ENCODE measurements at regions not wholly inside any gene's neighbourhood (a gene's known extent, or its start where the extent isn't known, plus 50 kb on each side); places are given as distances from the start of the nearest gene placed in this dataset.

DNA sequence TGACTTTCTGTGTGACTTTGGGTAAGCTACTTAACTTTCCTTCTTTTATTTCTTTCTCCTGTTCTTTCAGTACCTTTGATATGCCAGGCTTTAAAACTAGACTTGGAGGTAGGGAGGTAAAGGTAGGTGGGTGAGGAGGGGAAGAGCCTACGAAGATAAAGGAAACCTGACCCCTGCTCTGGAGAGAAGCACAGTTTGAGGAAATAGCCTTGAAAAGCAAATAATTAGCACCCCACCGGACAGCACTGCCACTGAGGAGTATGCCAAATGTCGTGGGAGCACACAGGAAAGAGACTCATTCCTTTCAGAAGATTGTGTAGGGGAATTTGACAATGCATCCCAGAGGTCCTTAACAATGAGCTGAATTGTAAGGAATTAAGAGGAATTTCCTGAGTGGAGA, 65.2 kb upstream of the SPAG17 start:
- Histone ChIP-seq H3K4me3 (ENCODE audit: low read length) (no peak overlapping the region), H3K4me2 (ENCODE audit: low read length) (no peak overlapping the region), H3K79me2 (ENCODE audit: control insufficient read depth, low read length) (no peaks in the 10 kb centered on the region), H3K9me3 (ENCODE audit: control insufficient read depth, insufficient read depth, low read length) (no peaks in the 10 kb centered on the region), H3F3A (ENCODE audit: control insufficient read depth, insufficient read depth) (no peaks in the 10 kb centered on the region), H4K20me1 (ENCODE audit: control insufficient read depth, insufficient read depth, low read depth, low read length) (no peaks in the 10 kb centered on the region), H3K27me3 (ENCODE audit: control insufficient read depth, low read length) (no peaks in the 10 kb centered on the region), H3K4me1 (ENCODE audit: control insufficient read depth, low read length) (no peaks in the 10 kb centered on the region), H3K9me2 (replicated peaks; ENCODE audit: control insufficient read depth, low read length) (no peaks in the 10 kb centered on the region), H3K27ac (ENCODE audit: low read depth, low read length) (no peak overlapping the region), H3K36me3 (ENCODE audit: control insufficient read depth, low read length) (no peaks in the 10 kb centered on the region)
- TF ChIP-seq EZH2phosphoT487 (IDR thresholded peaks at IDR 0.05; ENCODE audit: borderline replicate concordance, low read length) = no peak
- TF ChIP-seq, protein P1, sequence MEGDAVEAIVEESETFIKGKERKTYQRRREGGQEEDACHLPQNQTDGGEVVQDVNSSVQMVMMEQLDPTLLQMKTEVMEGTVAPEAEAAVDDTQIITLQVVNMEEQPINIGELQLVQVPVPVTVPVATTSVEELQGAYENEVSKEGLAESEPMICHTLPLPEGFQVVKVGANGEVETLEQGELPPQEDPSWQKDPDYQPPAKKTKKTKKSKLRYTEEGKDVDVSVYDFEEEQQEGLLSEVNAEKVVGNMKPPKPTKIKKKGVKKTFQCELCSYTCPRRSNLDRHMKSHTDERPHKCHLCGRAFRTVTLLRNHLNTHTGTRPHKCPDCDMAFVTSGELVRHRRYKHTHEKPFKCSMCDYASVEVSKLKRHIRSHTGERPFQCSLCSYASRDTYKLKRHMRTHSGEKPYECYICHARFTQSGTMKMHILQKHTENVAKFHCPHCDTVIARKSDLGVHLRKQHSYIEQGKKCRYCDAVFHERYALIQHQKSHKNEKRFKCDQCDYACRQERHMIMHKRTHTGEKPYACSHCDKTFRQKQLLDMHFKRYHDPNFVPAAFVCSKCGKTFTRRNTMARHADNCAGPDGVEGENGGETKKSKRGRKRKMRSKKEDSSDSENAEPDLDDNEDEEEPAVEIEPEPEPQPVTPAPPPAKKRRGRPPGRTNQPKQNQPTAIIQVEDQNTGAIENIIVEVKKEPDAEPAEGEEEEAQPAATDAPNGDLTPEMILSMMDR (IDR thresholded peaks at IDR 0.05; ENCODE audit: low read depth, low read length, poor library complexity, severe bottlenecking) = no peak

DNA sequence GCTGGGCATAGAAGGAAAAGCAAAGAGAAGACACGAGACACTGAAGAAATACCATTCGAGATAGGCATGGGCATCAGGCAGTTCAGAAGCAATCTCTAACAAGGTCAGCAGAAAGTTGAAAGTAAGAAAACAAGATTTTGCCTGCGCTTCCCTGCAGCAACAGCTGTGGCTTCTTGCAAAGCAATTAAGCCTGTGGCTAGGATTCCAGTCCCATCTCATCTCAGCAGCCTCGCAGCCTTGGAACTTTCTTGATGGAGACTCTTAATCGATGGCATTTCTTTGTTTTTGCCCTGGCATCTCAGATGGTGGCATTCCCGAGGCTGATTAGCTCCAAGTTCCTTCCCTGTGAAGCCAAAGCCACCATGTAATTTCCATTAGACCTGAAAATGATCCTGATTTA, 64.6 kb upstream of the SPAG17 start:
- H3K27me3 ChIP-seq (ENCODE audit: control insufficient read depth, low read length) = no peaks in the 10 kb centered on the region
- no peaks in the 10 kb centered on the region for H3K9me3 ChIP-seq (ENCODE audit: control insufficient read depth, insufficient read depth, low read length)
- no peaks in the 10 kb centered on the region for H4K20me1 ChIP-seq (ENCODE audit: control insufficient read depth, insufficient read depth, low read depth, low read length)
- no peaks in the 10 kb centered on the region for H3K9me2 ChIP-seq (replicated peaks; ENCODE audit: control insufficient read depth, low read length)
- no peaks in the 10 kb centered on the region for H3F3A ChIP-seq (ENCODE audit: control insufficient read depth, insufficient read depth)
- no peaks in the 10 kb centered on the region for H3K36me3 ChIP-seq (ENCODE audit: control insufficient read depth, low read length)
- H3K4me2 ChIP-seq (ENCODE audit: low read length) = no peak overlapping the region
- no peaks in the 10 kb centered on the region for H3K79me2 ChIP-seq (ENCODE audit: control insufficient read depth, low read length)
- H3K4me1 ChIP-seq (ENCODE audit: control insufficient read depth, low read length) = no peaks in the 10 kb centered on the region
- TF ChIP-seq, protein P1 (IDR thresholded peaks at IDR 0.05; ENCODE audit: low read depth, low read length, poor library complexity, severe bottlenecking) = no peak
- no peak for TF ChIP-seq EZH2phosphoT487 (IDR thresholded peaks at IDR 0.05; ENCODE audit: borderline replicate concordance, low read length)
- H3K4me3 ChIP-seq (ENCODE audit: low read length) = no peak overlapping the region
- no peak overlapping the region for H3K27ac ChIP-seq (ENCODE audit: low read depth, low read length)

GRCh38 chr1:118247593-118247992, 62.6 kb upstream of the SPAG17 start:
- TF ChIP-seq, protein P1 (IDR thresholded peaks at IDR 0.05; ENCODE audit: low read depth, low read length, poor library complexity, severe bottlenecking) = no peak
- TF ChIP-seq EZH2phosphoT487 (IDR thresholded peaks at IDR 0.05; ENCODE audit: borderline replicate concordance, low read length) = no peak
- no peaks in the 10 kb centered on the region for H3K9me2 ChIP-seq (replicated peaks; ENCODE audit: control insufficient read depth, low read length)
- no peaks in the 10 kb centered on the region for H3K36me3 ChIP-seq (ENCODE audit: control insufficient read depth, low read length)
- H3K4me2 ChIP-seq (ENCODE audit: low read length) = no peak overlapping the region
- H3K9me3 ChIP-seq (ENCODE audit: control insufficient read depth, insufficient read depth, low read length) = no peaks in the 10 kb centered on the region
- no peak overlapping the region for H3K4me3 ChIP-seq (ENCODE audit: low read length)
- no peaks in the 10 kb centered on the region for H3K79me2 ChIP-seq (ENCODE audit: control insufficient read depth, low read length)
- H3K27me3 ChIP-seq (ENCODE audit: control insufficient read depth, low read length) = no peaks in the 10 kb centered on the region
- no peaks in the 10 kb centered on the region for H3K4me1 ChIP-seq (ENCODE audit: control insufficient read depth, low read length)
- no peaks in the 10 kb centered on the region for H3F3A ChIP-seq (ENCODE audit: control insufficient read depth, insufficient read depth)
- H3K27ac ChIP-seq (ENCODE audit: low read depth, low read length) = no peak overlapping the region
- H4K20me1 ChIP-seq (ENCODE audit: control insufficient read depth, insufficient read depth, low read depth, low read length) = no peaks in the 10 kb centered on the region

GRCh38 chr1:118246646-118247045, 61.6 kb upstream of the SPAG17 start:
- H3K79me2 ChIP-seq (ENCODE audit: control insufficient read depth, low read length) = no peaks in the 10 kb centered on the region
- H3K4me3 ChIP-seq (ENCODE audit: low read length) = no peak overlapping the region
- H3K27me3 ChIP-seq (ENCODE audit: control insufficient read depth, low read length) = no peaks in the 10 kb centered on the region
- no peaks in the 10 kb centered on the region for H3K9me3 ChIP-seq (ENCODE audit: control insufficient read depth, insufficient read depth, low read length)
- H3F3A ChIP-seq (ENCODE audit: control insufficient read depth, insufficient read depth) = no peaks in the 10 kb centered on the region
- H4K20me1 ChIP-seq (ENCODE audit: control insufficient read depth, insufficient read depth, low read depth, low read length) = no peaks in the 10 kb centered on the region
- no peaks in the 10 kb centered on the region for H3K4me1 ChIP-seq (ENCODE audit: control insufficient read depth, low read length)
- no peak overlapping the region for H3K27ac ChIP-seq (ENCODE audit: low read depth, low read length)
- H3K36me3 ChIP-seq (ENCODE audit: control insufficient read depth, low read length) = no peaks in the 10 kb centered on the region
- TF ChIP-seq, protein P1 (IDR thresholded peaks at IDR 0.05; ENCODE audit: low read depth, low read length, poor library complexity, severe bottlenecking) = no peak
- TF ChIP-seq EZH2phosphoT487 (IDR thresholded peaks at IDR 0.05; ENCODE audit: borderline replicate concordance, low read length) = no peak
- no peak overlapping the region for H3K4me2 ChIP-seq (ENCODE audit: low read length)
- no peaks in the 10 kb centered on the region for H3K9me2 ChIP-seq (replicated peaks; ENCODE audit: control insufficient read depth, low read length)
